Heart right ventricle (tissue), 16 donors: ENCODE measurements at regions not wholly inside any gene's neighbourhood (a gene's known extent, or its start where the extent isn't known, plus 50 kb on each side); places are given as distances from the start of the nearest gene placed in this dataset.
"Not testable (repeated sequence)": the region's sequence is repeated elsewhere in the genome, so short reads cannot be mapped to it uniquely, and the experiment has no call there.

ENCODE experiments used
- ATAC-seq, 8 donors: fragments of 200-7000 bp; cut with Tn5 transposase; one replicate each; pipeline ENCODE4 v1.9.1; 2020; ENCODE audit warnings: mild to moderate bottlenecking in 8 of 8, moderate library complexity in 8 of 8, moderate number of reproducible peaks in 1 of 8
- DNase-seq, 2 donors: peaks; one replicate each; pipeline ENCODE4 v3.0.0-alpha.2; 2020
- H3K27ac ChIP-seq, 10 donors: fragments of 200-600 bp; sonication (generic) in 2 of 10; one replicate each; pipeline versions ENCODE4 v1.5.0 to v1.8.0; 2020 to 2022; ENCODE audit warnings: mild to moderate bottlenecking in 3 of 10
- H3K27me3 ChIP-seq, 7 donors: fragments of 200-600 bp; one replicate each; pipeline ENCODE4 v1.8.0; 2021 to 2022; ENCODE audit warnings: mild to moderate bottlenecking in 2 of 7
- H3K36me3 ChIP-seq, 9 donors: fragments of 200-600 bp; sonication (generic) in 1 of 9; one replicate each; pipeline versions ENCODE4 v1.5.0 to v1.8.0; 2020 to 2022; ENCODE audit warnings: mild to moderate bottlenecking in 2 of 9
- H3K4me1 ChIP-seq, 9 donors: fragments of 200-600 bp; sonication (generic) in 1 of 9; one replicate each; pipeline versions ENCODE4 v1.5.0 to v1.8.0; 2020 to 2022; ENCODE audit warnings: mild to moderate bottlenecking in 4 of 9
- H3K4me3 ChIP-seq, 10 donors: fragments of 200-600 bp; sonication (generic) in 2 of 10; one replicate each; pipeline versions ENCODE4 v1.5.0 to v1.8.0; 2020 to 2022; ENCODE audit warnings: mild to moderate bottlenecking in 7 of 10, moderate library complexity in 2 of 10
- H3K9me3 ChIP-seq, 11 donors: fragments of 200-600 bp in 10 of 11; sonication (generic) in 2 of 11; one replicate each; pipeline versions ENCODE4 v1.5.0 to v1.8.0; 2013 to 2022; ENCODE audit warnings: mild to moderate bottlenecking in 2 of 11, control low read depth in 1 of 11, moderate library complexity in 1 of 11
- CTCF ChIP-seq, 9 donors: fragments of 200-600 bp; sonication (generic) in 2 of 9; IDR thresholded peaks; one replicate each; pipeline versions ENCODE4 v1.5.0 to v1.8.0; 2021 to 2022; ENCODE audit warnings: antibody characterized with exemption in 9 of 9, mild to moderate bottlenecking in 5 of 9, moderate library complexity in 1 of 9
- WGBS, 2 donors: extraction: QIAGEN DNeasy Blood & Tissue Kit; methylation state at CpG; one replicate each; pipeline ENCODE4 v1.1.7; 2013; ENCODE audit warnings: inconsistent platforms in 1 of 2; 5-methylcytosine and 5-hydroxymethylcytosine counted together
- intact Hi-C, 10 donors: fragments of 100-400 bp; cut with DNase I; formaldehyde crosslinking; loops; one replicate each; pipeline versions ENCODE4 v1.11.1 to v1.14.2; 2022
- donor health status: Arrhythmogenic right ventricular cardiomyopathy.
- donor health status: ischemic (EF 13 %, LVEDD 7.1; RV severe dilation, severe dysfunction).
- donor health status: healthy with polysubstance abuse.
- donor health status: DM: no; HTN: yes; CAD: no.
- donor health status: DM: no; HTN: no; CAD: no.
- donor health status: ischemic (EF 25% LVEDD 6.9; RV normal size, moderate dysfunction).
- donor health status: ischemic (EF 25% LVEDD 5.7; RV mildly dilated, moderate dysfunction).
- donor health status: healthy.
- donor health status: DM: yes; HTN: yes; CAD: no.
- donor health status: Ischemic cardiomyopathy.
- donor health status: ischemic (EF 35%, LVEDD 5.7; RV mildly dilated, moderate dysfunction).
- donor health status: nonischemic (EF 11% LVEDD 7.7; RV severe dilation, severe dysfunction).
- donor health status: DM: yes; HTN: yes; CAD: no.
- donor health status: PGD.
- donor health status: ischemic (EF 29% LVEDD 5.4; RV normal size, mild dysfunction).
- donor health status: nonischemic (EF 23%, LVEDD 6.1; RV moderate dilation, normal function).

- no peak for ATAC-seq
- DNase-seq = no peak
- TF ChIP-seq CTCF (IDR thresholded peaks at IDR 0.05) = no peak
- no peaks in the 10 kb centered on the region for H3K4me1 ChIP-seq
- H3K27ac ChIP-seq = no peak overlapping the region
- no peaks in the 10 kb centered on the region for H3K9me3 ChIP-seq
- no peaks in the 10 kb centered on the region for H3K36me3 ChIP-seq
- no peak overlapping the region for H3K4me3 ChIP-seq
- H3K27me3 ChIP-seq = no peaks in the 10 kb centered on the region
- 77 to 82% methylated on average over 4 of the region's 4 CpGs for WGBS, 2 donors
- intact Hi-C loops = no loop called here
Measured at GRCh38 chr13:55576389-55576788, 1564.3 kb upstream of the PRR20A start.

- intact Hi-C loops = no loop called here
- Histone ChIP-seq H3K4me3 (no peak overlapping the region), H3K9me3 (no peaks in the 10 kb centered on the region), H3K36me3 (no peaks in the 10 kb centered on the region), H3K27me3 (no peaks in the 10 kb centered on the region), H3K27ac (no peak overlapping the region), H3K4me1 (no peaks in the 10 kb centered on the region)
- DNase-seq (no peak), ATAC-seq (no peak)
- TF ChIP-seq CTCF (IDR thresholded peaks at IDR 0.05) = no peak
- 14 to 16% methylated on average over 1 of the region's 1 CpG for WGBS, 2 donors
Measured at GRCh38 chr13:55577082-55577846, 1563.5 kb upstream of the PRR20A start.

- 60 to 66% methylated on average over 2 of the region's 2 CpGs for WGBS, 2 donors
- H3K27ac ChIP-seq = no peak overlapping the region
- H3K9me3 ChIP-seq = no peaks in the 10 kb centered on the region
- no peak overlapping the region for H3K4me3 ChIP-seq
- TF ChIP-seq CTCF (IDR thresholded peaks at IDR 0.05) = no peak
- DNase-seq (no peak), ATAC-seq (no peak)
- no peaks in the 10 kb centered on the region for H3K27me3 ChIP-seq
- intact Hi-C loops = no loop called here
- H3K4me1 ChIP-seq = no peaks in the 10 kb centered on the region
- H3K36me3 ChIP-seq = no peaks in the 10 kb centered on the region
Measured at GRCh38 chr13:55577847-55578210, 1562.9 kb upstream of the PRR20A start.

- H3K27ac ChIP-seq, ATAC-seq, intact Hi-C loops, H3K36me3 ChIP-seq, DNase-seq, H3K9me3 ChIP-seq, H3K4me3 ChIP-seq, H3K4me1 ChIP-seq, H3K27me3 ChIP-seq: not testable (repeated sequence)
- 57 to 67% methylated on average over 3 to 4 of the region's 4 CpGs for WGBS, 2 donors
Measured at GRCh38 chr13:55582294-55582693, 1558.4 kb upstream of the PRR20A start.

- no peak for TF ChIP-seq CTCF (IDR thresholded peaks at IDR 0.05)
- 55 to 57% methylated on average over 6 of the region's 6 CpGs for WGBS, 2 donors
Measured at GRCh38 chr13:55583953-55584593, 1556.6 kb upstream of the PRR20A start.

More at GRCh38 chr13:55583953-55584593, 1556.6 kb upstream of the PRR20A start:
- H3K36me3 ChIP-seq = no peaks in the 10 kb centered on the region
- intact Hi-C loops = no loop called here
- H3K9me3 ChIP-seq = peaks cover 0 to 11% (median 0%) of the 10 kb centered on the region in 11 donors
- H3K4me3 ChIP-seq = no peak overlapping the region
- H3K4me1 ChIP-seq = no peaks in the 10 kb centered on the region
- ATAC-seq (no peak), DNase-seq (no peak)
- no peaks in the 10 kb centered on the region for H3K27me3 ChIP-seq
- H3K27ac ChIP-seq = no peak overlapping the region
